LNCaP clone FGC (cell line): ENCODE measurements at regions not wholly inside any gene's neighbourhood (a gene's known extent, or its start where the extent isn't known, plus 50 kb on each side); places are given as distances from the start of the nearest gene placed in this dataset.

ENCODE experiments used
- DNase-seq: peaks from one replicate; pipeline ENCODE4 v3.0.0-alpha.2; 2011; ENCODE audit warnings: low read depth
- H3K4me3 ChIP-seq: 2 replicates; pipeline ENCODE4 v1.5.1; 2011; ENCODE audit warnings: mild to moderate bottlenecking, low read depth, low read length, control low read depth
- TF ChIP-seq, protein P1 (sequence below): IDR thresholded peaks from 2 replicates; pipeline ENCODE4 v1.5.1; 2012; ENCODE audit warnings: mild to moderate bottlenecking; ENCODE audit not compliant: control insufficient read depth, insufficient read depth; ENCODE audit errors: extremely low read depth

DNA sequence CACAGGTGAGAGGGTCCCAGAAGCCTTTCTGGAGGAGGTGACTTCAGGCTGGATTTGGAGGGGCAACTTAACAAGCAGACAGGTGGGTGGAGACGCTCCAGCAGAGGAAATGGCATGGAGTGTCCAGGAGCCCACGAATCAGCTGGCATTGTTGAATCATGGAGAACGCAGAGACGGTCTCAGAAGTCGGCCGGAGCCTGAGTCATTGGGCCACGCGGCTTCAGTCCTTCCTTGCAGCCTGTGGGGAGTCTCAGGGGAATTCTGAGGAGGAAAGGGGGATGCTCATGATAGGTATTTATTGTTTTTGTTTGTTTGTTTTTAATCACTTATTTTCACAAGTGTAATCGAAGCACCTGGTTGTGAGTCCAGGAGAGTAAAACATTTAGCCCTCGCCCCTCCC is 184.6 kb upstream of the HDAC4 start:
- TF ChIP-seq, protein P1, sequence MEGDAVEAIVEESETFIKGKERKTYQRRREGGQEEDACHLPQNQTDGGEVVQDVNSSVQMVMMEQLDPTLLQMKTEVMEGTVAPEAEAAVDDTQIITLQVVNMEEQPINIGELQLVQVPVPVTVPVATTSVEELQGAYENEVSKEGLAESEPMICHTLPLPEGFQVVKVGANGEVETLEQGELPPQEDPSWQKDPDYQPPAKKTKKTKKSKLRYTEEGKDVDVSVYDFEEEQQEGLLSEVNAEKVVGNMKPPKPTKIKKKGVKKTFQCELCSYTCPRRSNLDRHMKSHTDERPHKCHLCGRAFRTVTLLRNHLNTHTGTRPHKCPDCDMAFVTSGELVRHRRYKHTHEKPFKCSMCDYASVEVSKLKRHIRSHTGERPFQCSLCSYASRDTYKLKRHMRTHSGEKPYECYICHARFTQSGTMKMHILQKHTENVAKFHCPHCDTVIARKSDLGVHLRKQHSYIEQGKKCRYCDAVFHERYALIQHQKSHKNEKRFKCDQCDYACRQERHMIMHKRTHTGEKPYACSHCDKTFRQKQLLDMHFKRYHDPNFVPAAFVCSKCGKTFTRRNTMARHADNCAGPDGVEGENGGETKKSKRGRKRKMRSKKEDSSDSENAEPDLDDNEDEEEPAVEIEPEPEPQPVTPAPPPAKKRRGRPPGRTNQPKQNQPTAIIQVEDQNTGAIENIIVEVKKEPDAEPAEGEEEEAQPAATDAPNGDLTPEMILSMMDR: no peak

DNA sequence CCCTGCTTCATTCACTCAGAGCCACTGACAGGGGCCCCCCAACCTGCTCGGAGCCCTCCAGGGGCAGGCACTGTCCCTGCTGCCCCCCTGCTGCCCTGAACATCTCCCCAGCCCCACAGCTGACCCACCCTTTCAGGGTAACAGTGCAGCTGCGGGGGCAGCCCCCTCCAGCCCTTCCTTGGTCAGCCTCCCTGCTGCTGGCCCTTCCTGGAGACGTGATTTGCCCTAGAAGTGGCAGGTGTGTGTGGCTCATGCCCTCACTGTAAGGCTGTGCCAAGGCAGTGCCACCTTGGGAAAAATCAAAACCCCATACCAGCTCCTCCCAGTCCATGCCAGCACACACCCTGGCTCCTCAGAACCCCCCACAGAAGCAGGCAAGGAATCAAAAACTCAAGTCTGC is 184.2 kb upstream of the HDAC4 start:
- DNase-seq: no peak
- H3K4me3 ChIP-seq: no peak overlapping the region
- TF ChIP-seq, protein P1: no peak

More for the DNA sequence above, 184.6 kb upstream of the HDAC4 start:
- DNase-seq: no peak
- H3K4me3 ChIP-seq: no peak overlapping the region

DNA sequence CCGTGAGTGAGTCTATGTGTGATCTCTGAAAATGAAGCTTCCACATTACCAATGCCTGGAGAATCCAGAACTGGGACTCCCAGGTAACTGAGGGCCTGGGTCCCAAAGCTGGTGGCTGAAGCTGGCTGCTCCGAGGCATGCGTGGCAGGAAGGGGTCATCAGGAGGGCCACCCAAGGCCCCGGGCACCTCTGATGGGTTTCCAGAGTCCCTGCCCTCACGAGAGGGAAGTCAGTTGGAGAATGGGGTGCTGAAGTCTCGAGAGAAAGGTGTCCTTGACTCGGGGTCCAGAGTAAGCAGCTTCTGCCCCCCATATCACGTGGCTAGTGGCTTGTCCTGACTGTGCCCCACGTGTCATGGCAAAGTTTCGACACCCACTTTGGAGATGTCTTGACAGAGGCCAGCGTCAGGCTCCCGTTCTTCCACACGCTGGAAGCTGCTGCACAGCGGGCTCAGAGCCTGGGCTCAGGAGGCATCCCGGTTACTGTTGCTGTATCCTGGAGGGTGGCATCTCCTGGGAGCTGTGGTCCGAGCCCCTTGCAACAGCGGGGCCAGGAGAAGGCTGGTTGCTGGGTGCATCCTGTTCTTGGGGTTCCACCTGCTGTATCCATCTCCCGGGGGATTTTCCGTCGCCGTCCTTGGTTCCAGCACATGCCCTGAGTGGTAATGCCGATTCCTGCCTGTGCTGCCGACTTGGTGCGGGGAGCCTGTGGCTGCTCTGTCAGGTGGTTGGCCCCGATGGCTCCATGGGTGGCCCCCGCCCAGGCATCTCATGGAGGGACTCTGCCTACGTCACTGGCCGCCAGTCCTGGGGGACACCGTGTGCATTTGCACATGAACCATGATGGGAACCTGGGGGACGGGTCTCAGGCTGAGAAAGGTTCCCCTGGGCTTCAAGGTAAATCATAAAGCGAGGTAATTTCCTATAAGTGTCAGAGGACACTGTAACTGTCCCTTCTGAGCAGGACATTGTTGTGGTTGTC is 183.3 kb upstream of the HDAC4 start:
- H3K4me3 ChIP-seq: no peak overlapping the region
- TF ChIP-seq, protein P1: no peak
- DNase-seq: no peak

DNA sequence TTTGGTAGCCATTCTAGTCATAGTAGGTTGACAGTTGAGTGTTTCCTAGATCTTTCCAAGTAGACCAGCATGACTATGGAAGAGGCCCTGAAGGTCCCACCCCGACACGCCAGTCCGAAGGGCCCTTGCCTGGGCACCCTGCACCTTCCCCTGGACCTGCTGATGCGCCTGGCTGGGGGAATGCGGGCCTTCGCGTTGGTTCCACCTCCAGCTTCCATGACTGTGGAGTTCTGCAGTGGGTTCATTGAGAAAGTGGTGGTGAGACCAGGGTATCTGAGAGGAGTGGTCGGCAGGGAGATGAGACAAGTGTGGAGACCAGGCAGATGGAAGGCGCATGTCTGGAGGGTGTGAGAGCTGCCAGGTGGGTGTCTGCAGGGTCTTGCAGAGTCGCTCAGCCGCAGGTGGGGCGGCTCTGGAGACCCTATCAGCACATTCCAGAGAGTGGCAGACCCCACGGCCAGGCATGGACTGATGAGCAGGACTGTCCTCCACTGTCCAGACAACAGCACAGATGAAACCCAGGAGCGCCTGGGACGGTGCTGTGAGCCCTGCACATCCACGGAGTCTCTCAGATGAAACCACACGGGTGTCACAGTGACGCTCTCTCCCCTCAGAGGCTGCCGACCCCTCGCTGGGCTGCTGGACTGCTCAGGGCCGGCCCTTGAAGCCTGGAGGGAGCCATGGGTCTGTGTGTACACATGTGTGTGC is 182.5 kb upstream of the HDAC4 start:
- no peak overlapping the region for H3K4me3 ChIP-seq
- DNase-seq: no peak
- TF ChIP-seq, protein P1: no peak

DNA sequence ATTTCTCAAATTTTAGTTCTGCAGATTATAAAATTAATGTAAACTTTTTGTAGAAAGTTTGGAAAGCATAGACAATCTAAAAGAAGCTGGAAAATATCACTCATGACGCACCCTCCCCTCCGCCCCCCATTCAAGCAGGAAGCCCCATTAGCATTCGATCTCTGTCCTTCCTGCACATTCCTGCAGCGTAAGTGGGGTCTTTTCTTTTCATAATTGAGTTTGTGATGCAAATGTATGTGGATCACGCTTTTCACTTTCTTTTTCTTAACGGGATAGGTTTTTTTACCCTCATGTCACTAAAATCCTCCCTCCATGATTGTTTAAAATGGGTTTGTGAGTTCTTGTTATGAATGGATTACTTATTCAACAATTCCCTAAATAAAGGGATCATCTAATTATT is 181.7 kb upstream of the HDAC4 start:
- no peak overlapping the region for H3K4me3 ChIP-seq
- no peak for DNase-seq
- TF ChIP-seq, protein P1: no peak

DNA sequence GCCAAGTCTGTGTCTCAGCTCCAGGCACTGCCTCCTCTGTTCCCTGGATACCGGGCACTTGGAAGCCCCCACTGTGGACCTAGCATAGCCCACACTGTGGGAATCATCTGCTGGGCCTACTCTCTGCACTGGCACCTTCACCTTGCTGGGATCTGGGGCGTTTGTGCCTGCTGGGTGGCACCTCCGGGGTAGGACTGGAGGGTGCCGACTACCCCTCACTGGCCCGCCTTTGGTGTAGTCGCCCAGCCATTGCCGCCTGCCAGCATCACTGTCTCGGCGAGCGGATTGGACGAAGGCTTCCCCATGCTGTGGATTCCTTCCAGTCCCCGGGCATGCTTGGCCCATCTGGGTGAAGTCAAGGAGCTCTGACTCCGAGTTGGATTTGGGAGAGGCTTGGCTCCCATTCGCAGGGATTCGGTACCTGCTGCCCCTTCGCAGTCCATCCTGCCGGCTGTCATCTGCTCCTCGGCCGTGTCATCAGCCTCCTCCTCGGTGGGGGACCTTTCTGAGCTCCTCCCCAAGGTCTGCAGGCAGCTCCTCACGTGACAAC is 180.6 kb upstream of the HDAC4 start:
- TF ChIP-seq, protein P1: no peak
- no peak for DNase-seq
- H3K4me3 ChIP-seq: no peak overlapping the region
